Fibroblast of skin of right quadriceps (primary cell): ENCODE measurements at regions not wholly inside any gene's neighbourhood (a gene's known extent, or its start where the extent isn't known, plus 50 kb on each side); places are given as distances from the start of the nearest gene placed in this dataset.

ENCODE experiments used
- DNase-seq: peaks from one replicate; pipeline ENCODE4 v3.0.0-alpha.2; 2013

- no peak for DNase-seq
These were observed 62.4 kb upstream of the SLC24A5 start for GRCh38 chr15:48058371-48058770.

- DNase-seq, result no peak
These were observed 61.0 kb upstream of the SLC24A5 start for GRCh38 chr15:48059791-48060190.

- DNase-seq, result no peak
These were observed 60.4 kb upstream of the SLC24A5 start for GRCh38 chr15:48060396-48060795.

GRCh38 chr15:48061605-48062004 is 59.2 kb upstream of the SLC24A5 start:
- no peak for DNase-seq

- DNase-seq, result peak; percentile 52
These were observed 58.5 kb upstream of the SLC24A5 start for GRCh38 chr15:48062148-48062872.

GRCh38 chr15:48063411-48063985 is 57.3 kb upstream of the SLC24A5 start:
- no peak for DNase-seq

GRCh38 chr15:48064421-48064820 is 56.4 kb upstream of the SLC24A5 start:
- DNase-seq, result no peak

- no peak for DNase-seq
These were observed 54.3 kb upstream of the SLC24A5 start for GRCh38 chr15:48066456-48066855.
